Esophagus muscularis mucosa (tissue), 4 donors: ENCODE measurements at regions not wholly inside any gene's neighbourhood (a gene's known extent, or its start where the extent isn't known, plus 50 kb on each side); places are given as distances from the start of the nearest gene placed in this dataset.

Source experiments
- DNase-seq: peaks from one replicate; pipeline ENCODE4 v3.0.0-alpha.2; 2017; ENCODE audit errors: extremely low spot score
- H3K27ac ChIP-seq, 4 donors: fragments of 200-600 bp; sonication (generic); replicated peaks in 1 of 4; 1 replicate in 3 of 4; 2 replicates in 1 of 4; pipeline ENCODE4 v1.5.1; 2016 to 2019; ENCODE audit warnings: mild to moderate bottlenecking in 1 of 4
- H3K27me3 ChIP-seq, 4 donors: fragments of 200-600 bp; sonication (generic); one replicate each; pipeline versions ENCODE4 v1.5.1 to v1.6.0; 2016 to 2019
- H3K36me3 ChIP-seq, 4 donors: fragments of 200-600 bp; sonication (generic); one replicate each; pipeline ENCODE4 v1.5.1; 2016 to 2019
- H3K4me1 ChIP-seq, 4 donors: fragments of 200-600 bp; sonication (generic); one replicate each; pipeline ENCODE4 v1.5.1; 2016 to 2019
- H3K4me3 ChIP-seq, 4 donors: fragments of 200-600 bp; sonication (generic); 1 replicate in 2 of 4; 2 replicates in 2 of 4; pipeline ENCODE4 v1.5.1; 2016 to 2019; ENCODE audit warnings: mild to moderate bottlenecking in 4 of 4, moderate library complexity in 1 of 4
- H3K9me3 ChIP-seq, 4 donors: fragments of 200-600 bp; sonication (generic); 1 replicate in 3 of 4; 2 replicates in 1 of 4; pipeline ENCODE4 v1.5.1; 2016 to 2019
- CTCF ChIP-seq, 3 experiments: fragments of 200-600 bp in 2 of 3; fragments of 450-650 bp in 1 of 3; sonication (generic) in 2 of 3; IDR thresholded peaks; one replicate each; pipeline ENCODE4 v1.5.1; 2017 to 2019; ENCODE audit warnings: antibody characterized with exemption in 3 of 3, mild to moderate bottlenecking in 2 of 3, moderate library complexity in 1 of 3
- EP300 ChIP-seq: sonication (generic); formaldehyde crosslinking; IDR thresholded peaks from one replicate; pipeline ENCODE4 v1.6.1; 2017; ENCODE audit warnings: antibody characterized with exemption
- POLR2A ChIP-seq: fragments of 450-650 bp; IDR thresholded peaks from one replicate; pipeline ENCODE4 v1.6.1; 2017; ENCODE audit warnings: antibody characterized with exemption, moderate library complexity, mild to moderate bottlenecking, low read depth
- POLR2AphosphoS5 ChIP-seq, 2 donors: sonication (generic); formaldehyde crosslinking; IDR thresholded peaks; one replicate each; pipeline ENCODE4 v1.6.1; 2017; ENCODE audit warnings: antibody characterized with exemption in 2 of 2
- WGBS: methylation state at CpG from one replicate; pipeline ENCODE4 v1.1.5; 2018; 5-methylcytosine and 5-hydroxymethylcytosine counted together
- intact Hi-C: fragments of 100-400 bp; cut with DNase I; formaldehyde crosslinking; loops from one replicate; pipeline ENCODE4 v1.15.1; 2023

- peaks cover 2 to 24% (median 22%) of the 10 kb centered on the region in 4 donors for H3K4me1 ChIP-seq
- intact Hi-C loops: no loop called here
- TF ChIP-seq EP300 (no peak), POLR2A (no peak)
- DNase-seq: no peak
- H3K27ac ChIP-seq: no peak overlapping the region
- no peaks in the 10 kb centered on the region for H3K36me3 ChIP-seq
- H3K9me3 ChIP-seq: no peaks in the 10 kb centered on the region
- H3K27me3 ChIP-seq: no peaks in the 10 kb centered on the region
- no peak overlapping the region for H3K4me3 ChIP-seq
- 92% methylated on average over 5 of the region's 5 CpGs for WGBS
Observed at GRCh38 chr10:33524041-33524440, 189.6 kb upstream of the NRP1 start.

- WGBS: 95% methylated on average over 6 of the region's 6 CpGs
- Histone ChIP-seq H3K27me3 (no peaks in the 10 kb centered on the region), H3K27ac (no peak overlapping the region), H3K4me1 (peaks cover 2 to 24% (median 22%) of the 10 kb centered on the region in 4 donors), H3K9me3 (no peaks in the 10 kb centered on the region), H3K36me3 (no peaks in the 10 kb centered on the region), H3K4me3 (no peak overlapping the region)
- intact Hi-C loops: no loop called here
- TF ChIP-seq CTCF (IDR thresholded peaks at IDR 0.05) (no peak), EP300 (no peak)
- DNase-seq: peak; percentile 62
Observed at GRCh38 chr10:33523236-33523792, 188.8 kb upstream of the NRP1 start.

GRCh38 chr10:33521904-33522303 lies 187.4 kb upstream of the NRP1 start:
- no peak for DNase-seq
- H3K36me3 ChIP-seq: no peaks in the 10 kb centered on the region
- TF ChIP-seq POLR2A: no peak
- no peak for TF ChIP-seq EP300
- no peak for TF ChIP-seq POLR2AphosphoS5 (IDR thresholded peaks at IDR 0.05)
- TF ChIP-seq CTCF (IDR thresholded peaks at IDR 0.05): no peak
- no peak overlapping the region for H3K4me3 ChIP-seq
- peaks cover 2 to 24% (median 22%) of the 10 kb centered on the region in 4 donors for H3K4me1 ChIP-seq
- no peaks in the 10 kb centered on the region for H3K27me3 ChIP-seq
- no peak overlapping the region for H3K27ac ChIP-seq
- no peaks in the 10 kb centered on the region for H3K9me3 ChIP-seq
- WGBS: 93% methylated on average over 3 of the region's 3 CpGs
- intact Hi-C loops: no loop called here

GRCh38 chr10:33521062-33521461 lies 186.6 kb upstream of the NRP1 start:
- Histone ChIP-seq H3K4me1 (peaks cover 2 to 24% (median 22%) of the 10 kb centered on the region in 4 donors), H3K9me3 (no peaks in the 10 kb centered on the region), H3K4me3 (no peak overlapping the region), H3K36me3 (no peaks in the 10 kb centered on the region), H3K27me3 (no peaks in the 10 kb centered on the region), H3K27ac (no peak overlapping the region)
- TF ChIP-seq CTCF (IDR thresholded peaks at IDR 0.05) (no peak), EP300 (no peak), POLR2A (no peak), POLR2AphosphoS5 (IDR thresholded peaks at IDR 0.05) (no peak)
- 40% methylated on average over 4 of the region's 4 CpGs for WGBS
- intact Hi-C loops: no loop called here
- no peak for DNase-seq

- DNase-seq: peak; percentile 26
- Histone ChIP-seq H3K4me1 (peaks cover 2 to 24% (median 22%) of the 10 kb centered on the region in 4 donors), H3K4me3 (no peak overlapping the region), H3K36me3 (no peaks in the 10 kb centered on the region), H3K9me3 (no peaks in the 10 kb centered on the region), H3K27me3 (no peaks in the 10 kb centered on the region), H3K27ac (peak overlapping the region in 1 of 4 donors; percentile 36)
- intact Hi-C loops: no loop called here
- TF ChIP-seq EP300 (no peak), POLR2AphosphoS5 (IDR thresholded peaks at IDR 0.05) (peak in 1 of 2 donors; percentile 23), POLR2A (no peak)
- WGBS: 48% methylated on average over 2 of the region's 2 CpGs
Observed at GRCh38 chr10:33520223-33520622, 185.8 kb upstream of the NRP1 start.

DNA sequence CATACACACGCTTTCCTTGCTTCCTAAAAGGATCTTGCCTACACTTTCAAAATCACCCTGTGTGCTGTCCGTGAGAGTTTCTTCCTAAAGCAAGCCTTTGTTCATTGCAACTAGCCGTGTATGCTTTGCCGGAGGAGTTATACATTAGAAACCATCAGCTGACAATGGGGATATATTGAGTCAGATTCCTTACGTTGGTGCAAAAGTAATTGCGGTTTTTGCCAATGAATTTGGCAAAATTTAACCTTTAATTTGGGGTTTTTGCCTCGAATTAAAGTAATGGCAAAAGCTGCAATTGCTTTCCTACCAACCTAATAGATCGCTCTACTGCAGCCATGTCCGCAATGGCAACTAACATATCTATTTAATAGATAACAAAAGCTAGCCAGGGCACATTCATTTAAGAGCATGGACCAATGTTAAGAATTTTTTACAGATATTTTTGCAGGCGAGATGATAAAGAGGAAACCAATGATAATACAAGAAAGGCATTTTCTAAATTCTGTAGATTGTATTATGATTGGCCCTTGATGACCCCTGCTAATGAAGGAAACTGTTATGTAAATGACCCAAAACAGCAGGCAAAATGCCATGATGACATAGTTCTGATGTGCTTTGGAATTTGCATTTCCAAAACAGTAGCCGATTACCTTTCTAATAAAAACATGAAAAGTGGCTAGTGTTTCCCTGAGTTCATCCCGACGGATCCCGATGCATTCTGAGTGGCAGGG lies 184.8 kb upstream of the NRP1 start:
- Histone ChIP-seq H3K36me3 (no peaks in the 10 kb centered on the region), H3K9me3 (no peaks in the 10 kb centered on the region), H3K27me3 (no peaks in the 10 kb centered on the region), H3K27ac (no peak overlapping the region), H3K4me3 (no peak overlapping the region), H3K4me1 (peaks cover 2 to 24% (median 22%) of the 10 kb centered on the region in 4 donors)
- intact Hi-C loops: no loop called here
- 81% methylated on average over 14 of the region's 14 CpGs for WGBS
- TF ChIP-seq CTCF (IDR thresholded peaks at IDR 0.05) (no peak), POLR2AphosphoS5 (IDR thresholded peaks at IDR 0.05) (no peak), POLR2A (no peak), EP300 (no peak)
- DNase-seq: peak; percentile 66
